GM21825 (cell line): ENCODE measurements at regions not wholly inside any gene's neighbourhood (a gene's known extent, or its start where the extent isn't known, plus 50 kb on each side); places are given as distances from the start of the nearest gene placed in this dataset.
"Not testable (repeated sequence)": the region's sequence is repeated elsewhere in the genome, so short reads cannot be mapped to it uniquely, and the experiment has no call there.

Source experiments
- ATAC-seq: cut with Tn5 transposase; IDR thresholded peaks from one replicate; pipeline ENCODE4 v1.9.1; 2021; ENCODE audit warnings: mild to moderate bottlenecking, moderate library complexity; ENCODE audit not compliant: unreplicated experiment

- ATAC-seq: no peak
These were observed 329.7 kb upstream of the ADARB2 start for GRCh38 chr10:2067015-2067414.

- ATAC-seq: no peak
These were observed 317.4 kb upstream of the ADARB2 start for GRCh38 chr10:2054728-2055127.

GRCh38 chr10:2053805-2054204 lies 316.5 kb upstream of the ADARB2 start:
- no peak for ATAC-seq

- ATAC-seq: no peak
These were observed 313.8 kb upstream of the ADARB2 start for GRCh38 chr10:2051108-2051507.

GRCh38 chr10:2049560-2049959 lies 312.2 kb upstream of the ADARB2 start:
- ATAC-seq: no peak

- no peak for ATAC-seq
These were observed 311.1 kb upstream of the ADARB2 start for GRCh38 chr10:2048337-2048973.

GRCh38 chr10:2047679-2048078 lies 310.4 kb upstream of the ADARB2 start:
- ATAC-seq: no peak

GRCh38 chr10:2043379-2043778 lies 306.1 kb upstream of the ADARB2 start:
- no peak for ATAC-seq

GRCh38 chr10:2038036-2038435 lies 300.7 kb upstream of the ADARB2 start:
- no peak for ATAC-seq

GRCh38 chr10:2037246-2037645 lies 299.9 kb upstream of the ADARB2 start:
- ATAC-seq: no peak

- no peak for ATAC-seq
These were observed 298.9 kb upstream of the ADARB2 start for GRCh38 chr10:2036209-2036608.

- no peak for ATAC-seq
These were observed 292.7 kb upstream of the ADARB2 start for GRCh38 chr10:2030046-2030445.

- ATAC-seq: no peak
These were observed 289.6 kb upstream of the ADARB2 start for GRCh38 chr10:2026936-2027335.

GRCh38 chr10:2024750-2025149 lies 287.4 kb upstream of the ADARB2 start:
- ATAC-seq: not testable (repeated sequence)

- no peak for ATAC-seq
These were observed 286.4 kb upstream of the ADARB2 start for GRCh38 chr10:2023687-2024086.

GRCh38 chr10:2022401-2022800 lies 285.1 kb upstream of the ADARB2 start:
- no peak for ATAC-seq

- ATAC-seq: no peak
These were observed 283.5 kb upstream of the ADARB2 start for GRCh38 chr10:2020836-2021235.

- no peak for ATAC-seq
These were observed 282.5 kb upstream of the ADARB2 start for GRCh38 chr10:2019803-2020202.

- ATAC-seq: no peak
These were observed 282.0 kb upstream of the ADARB2 start for GRCh38 chr10:2019281-2019680.

GRCh38 chr10:2014541-2014940 lies 277.2 kb upstream of the ADARB2 start:
- no peak for ATAC-seq

GRCh38 chr10:2012209-2012608 lies 274.9 kb upstream of the ADARB2 start:
- ATAC-seq: no peak

- ATAC-seq: no peak
These were observed 273.9 kb upstream of the ADARB2 start for GRCh38 chr10:2011106-2011716.

GRCh38 chr10:2005546-2005945 lies 268.2 kb upstream of the ADARB2 start:
- no peak for ATAC-seq
